H9 (cell line): ENCODE measurements at regions not wholly inside any gene's neighbourhood (a gene's known extent, or its start where the extent isn't known, plus 50 kb on each side); places are given as distances from the start of the nearest gene placed in this dataset.

Experiments
- DNase-seq: peaks from one replicate; pipeline ENCODE4 v3.0.0-alpha.2; 2017
- H2AFZ ChIP-seq: one replicate; pipeline ENCODE4 v1.6.1; 2013; ENCODE audit warnings: mild to moderate bottlenecking, low read length, control low read depth, moderate library complexity
- H2AK5ac ChIP-seq: 2 replicates; pipeline ENCODE4 v1.6.1; 2013; ENCODE audit warnings: low read length, control low read depth, mixed read lengths; ENCODE audit not compliant: insufficient read length
- H2BK120ac ChIP-seq: one replicate; pipeline ENCODE4 v1.6.1; 2013; ENCODE audit warnings: low read depth, mild to moderate bottlenecking, low read length, control low read depth, inconsistent platforms; ENCODE audit not compliant: poor library complexity, severe bottlenecking
- H2BK12ac ChIP-seq: 2 replicates; pipeline ENCODE4 v1.6.1; 2013; ENCODE audit warnings: low read length, control low read depth, mixed read lengths, low read depth; ENCODE audit not compliant: insufficient read length
- H2BK15ac ChIP-seq: 2 replicates; pipeline ENCODE4 v1.6.1; 2013; ENCODE audit warnings: low read depth, low read length, control low read depth
- H2BK20ac ChIP-seq: one replicate; pipeline ENCODE4 v1.6.1; 2013; ENCODE audit warnings: low read depth, mild to moderate bottlenecking, low read length, control low read depth, inconsistent platforms; ENCODE audit not compliant: poor library complexity, severe bottlenecking
- H2BK5ac ChIP-seq: 2 replicates; pipeline ENCODE4 v1.6.1; 2013; ENCODE audit warnings: low read length, control low read depth, mixed read lengths; ENCODE audit not compliant: insufficient read length
- H3K14ac ChIP-seq: 2 replicates; pipeline ENCODE4 v1.6.1; 2013; ENCODE audit warnings: low read length, control low read depth; ENCODE audit not compliant: insufficient read depth
- H3K18ac ChIP-seq: 2 replicates; pipeline ENCODE4 v1.6.1; 2013; ENCODE audit warnings: low read depth, mild to moderate bottlenecking, mixed read lengths, low read length, control low read depth; ENCODE audit not compliant: insufficient read length
- H3K23ac ChIP-seq: 2 replicates; pipeline ENCODE4 v1.6.1; 2013; ENCODE audit warnings: low read length, control low read depth, mixed read lengths, low read depth; ENCODE audit not compliant: insufficient read length
- H3K23me2 ChIP-seq: 2 replicates; pipeline ENCODE4 v1.6.1; 2013; ENCODE audit warnings: low read depth, mild to moderate bottlenecking, mixed read lengths, low read length, control low read depth; ENCODE audit not compliant: insufficient read length, poor library complexity, severe bottlenecking
- H3K27ac ChIP-seq: 2 replicates; pipeline ENCODE4 v1.5.1; 2013; ENCODE audit warnings: low read length, control low read depth, mixed read lengths, low read depth; ENCODE audit not compliant: insufficient read length
- H3K27me3 ChIP-seq: 2 replicates; pipeline ENCODE4 v1.6.1; 2013; ENCODE audit warnings: low read length, control low read depth, inconsistent platforms; ENCODE audit not compliant: insufficient read depth
- H3K4ac ChIP-seq: 2 replicates; pipeline ENCODE4 v1.6.1; 2013; ENCODE audit warnings: low read depth, mild to moderate bottlenecking, control low read depth, inconsistent platforms, low read length, moderate library complexity
- H3K4me1 ChIP-seq: 2 replicates; pipeline ENCODE4 v1.6.1; 2013; ENCODE audit warnings: low read length, control low read depth, inconsistent platforms; ENCODE audit not compliant: insufficient read depth
- H3K4me2 ChIP-seq: 2 replicates; pipeline ENCODE4 v1.6.1; 2013; ENCODE audit warnings: low read length, control low read depth, mixed read lengths; ENCODE audit not compliant: insufficient read length, insufficient read depth
- H3K56ac ChIP-seq: 2 replicates; pipeline ENCODE4 v1.6.1; 2013; ENCODE audit warnings: low read depth, mild to moderate bottlenecking, mixed read lengths, low read length, control low read depth; ENCODE audit not compliant: insufficient read length
- H3K79me1 ChIP-seq: 2 replicates; pipeline ENCODE4 v1.6.1; 2013; ENCODE audit warnings: low read depth, mild to moderate bottlenecking, moderate library complexity, low read length, control low read depth, inconsistent platforms; ENCODE audit not compliant: insufficient read depth, poor library complexity, severe bottlenecking
- H3K79me2 ChIP-seq: 2 replicates; pipeline ENCODE4 v1.6.1; 2013; ENCODE audit warnings: low read length, control low read depth, inconsistent platforms; ENCODE audit not compliant: insufficient read depth
- H3K9ac ChIP-seq: 2 replicates; pipeline ENCODE4 v1.6.1; 2013; ENCODE audit warnings: low read length, control low read depth, mixed read lengths; ENCODE audit not compliant: insufficient read length; ENCODE audit errors: extremely low read depth
- H3K9me3 ChIP-seq: one replicate; pipeline ENCODE4 v1.6.1; 2013; ENCODE audit warnings: low read depth, low read length, inconsistent platforms; ENCODE audit not compliant: control insufficient read depth
- H3T11ph ChIP-seq: one replicate; pipeline ENCODE4 v1.6.1; 2013; ENCODE audit warnings: mild to moderate bottlenecking, low read length, control low read depth, inconsistent platforms
- H4K20me1 ChIP-seq: one replicate; pipeline ENCODE4 v1.6.1; 2013; ENCODE audit not compliant: control insufficient read depth, insufficient read length, insufficient read depth
- H4K5ac ChIP-seq: 2 replicates; pipeline ENCODE4 v1.6.1; 2013; ENCODE audit warnings: low read depth, mild to moderate bottlenecking, mixed read lengths, low read length, control low read depth; ENCODE audit not compliant: insufficient read length
- H4K8ac ChIP-seq: replicated peaks from 2 replicates; pipeline ENCODE4 v1.6.1; 2013; ENCODE audit warnings: low read length, control low read depth, mixed read lengths, low read depth; ENCODE audit not compliant: insufficient read length
- H4K91ac ChIP-seq: 2 replicates; pipeline ENCODE4 v1.6.1; 2013; ENCODE audit warnings: low read depth, mild to moderate bottlenecking, moderate library complexity, mixed read lengths, low read length, control low read depth; ENCODE audit not compliant: insufficient read length
- H3K27ac Mint-ChIP-seq, 3 experiments: 2 replicates in 2 of 3; 3 replicates in 1 of 3; pipeline ENCODE4 v1.8.0; 2020 to 2021; ENCODE audit warnings: mixed read lengths in 3 of 3, mild to moderate bottlenecking in 1 of 3, moderate library complexity in 1 of 3
- H3K27me3 Mint-ChIP-seq: 2 replicates; pipeline ENCODE4 v1.8.0; 2021; ENCODE audit warnings: low read depth, mild to moderate bottlenecking, moderate library complexity, mixed read lengths
- H3K36me3 Mint-ChIP-seq, 3 experiments: 2 replicates in 2 of 3; 3 replicates in 1 of 3; pipeline ENCODE4 v1.8.0; 2020 to 2021; ENCODE audit warnings: low read depth in 3 of 3, mixed read lengths in 3 of 3; ENCODE audit not compliant: insufficient read depth in 1 of 3
- H3K4me1 Mint-ChIP-seq, 2 experiments: 2 replicates each; pipeline ENCODE4 v1.8.0; 2020; ENCODE audit warnings: mixed read lengths in 2 of 2
- H3K4me3 Mint-ChIP-seq, 2 experiments: 2 replicates in 1 of 2; 3 replicates in 1 of 2; pipeline ENCODE4 v1.8.0; 2020 to 2021; ENCODE audit warnings: mild to moderate bottlenecking in 2 of 2, mixed read lengths in 2 of 2, moderate library complexity in 1 of 2
- H3K9me3 Mint-ChIP-seq, 2 experiments: 2 replicates in 1 of 2; 3 replicates in 1 of 2; pipeline ENCODE4 v1.8.0; 2020; ENCODE audit warnings: mild to moderate bottlenecking in 2 of 2, mixed read lengths in 2 of 2, moderate library complexity in 1 of 2
- TF ChIP-seq, protein P1 (sequence below): fragments of 200-600 bp; sonication (generic); conservative IDR thresholded peaks from 3 replicates; pipeline ENCODE4 v1.8.0; 2021; ENCODE audit warnings: antibody characterized with exemption, mild to moderate bottlenecking

DNA sequence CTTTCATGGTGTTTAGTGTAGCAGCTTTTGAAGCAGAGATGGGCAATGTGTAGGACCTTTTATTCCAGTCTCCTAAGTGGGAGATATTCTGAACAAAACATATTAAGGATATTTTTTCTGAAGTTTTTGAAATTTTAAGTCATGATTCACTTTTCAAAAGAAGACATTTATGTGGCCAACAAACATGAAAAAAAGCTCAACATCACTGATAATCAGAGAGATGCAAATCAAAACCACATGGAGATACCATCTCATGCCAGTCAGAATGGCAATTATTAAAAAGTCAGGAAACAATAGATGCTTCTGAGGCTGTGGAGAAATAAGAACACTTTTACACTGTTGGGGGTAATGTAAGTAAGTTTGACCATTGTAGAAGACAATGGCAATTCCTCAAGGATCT, 76.0 kb downstream of the FAT4 start:
- Mint-ChIP-seq H3K27me3 (no peaks in the 10 kb centered on the region), H3K9me3 (no peaks in the 10 kb centered on the region), H3K36me3 (peaks cover 0 to 7% (median 3%) of the 10 kb centered on the region in 3 experiments; a peak in 4 of 7 replicates), H3K27ac (no peak overlapping the region), H3K4me1 (peaks cover 2 to 18% of the 10 kb centered on the region in 2 experiments; a peak in 3 of 4 replicates), H3K4me3 (no peak overlapping the region)
- no peaks in the 10 kb centered on the region for H3K27me3 ChIP-seq
- no peak overlapping the region for H2AK5ac ChIP-seq
- H2BK20ac ChIP-seq, result no peak overlapping the region
- H2BK5ac ChIP-seq, result no peak overlapping the region
- H2AFZ ChIP-seq, result no peak overlapping the region
- TF ChIP-seq, protein P1, sequence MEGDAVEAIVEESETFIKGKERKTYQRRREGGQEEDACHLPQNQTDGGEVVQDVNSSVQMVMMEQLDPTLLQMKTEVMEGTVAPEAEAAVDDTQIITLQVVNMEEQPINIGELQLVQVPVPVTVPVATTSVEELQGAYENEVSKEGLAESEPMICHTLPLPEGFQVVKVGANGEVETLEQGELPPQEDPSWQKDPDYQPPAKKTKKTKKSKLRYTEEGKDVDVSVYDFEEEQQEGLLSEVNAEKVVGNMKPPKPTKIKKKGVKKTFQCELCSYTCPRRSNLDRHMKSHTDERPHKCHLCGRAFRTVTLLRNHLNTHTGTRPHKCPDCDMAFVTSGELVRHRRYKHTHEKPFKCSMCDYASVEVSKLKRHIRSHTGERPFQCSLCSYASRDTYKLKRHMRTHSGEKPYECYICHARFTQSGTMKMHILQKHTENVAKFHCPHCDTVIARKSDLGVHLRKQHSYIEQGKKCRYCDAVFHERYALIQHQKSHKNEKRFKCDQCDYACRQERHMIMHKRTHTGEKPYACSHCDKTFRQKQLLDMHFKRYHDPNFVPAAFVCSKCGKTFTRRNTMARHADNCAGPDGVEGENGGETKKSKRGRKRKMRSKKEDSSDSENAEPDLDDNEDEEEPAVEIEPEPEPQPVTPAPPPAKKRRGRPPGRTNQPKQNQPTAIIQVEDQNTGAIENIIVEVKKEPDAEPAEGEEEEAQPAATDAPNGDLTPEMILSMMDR, result no peak
- H2BK120ac ChIP-seq, result no peak overlapping the region
- H2BK15ac ChIP-seq, result no peak overlapping the region
- H3K4me1 ChIP-seq, result no peaks in the 10 kb centered on the region
- no peak for DNase-seq
- H3K79me1 ChIP-seq, result no peaks in the 10 kb centered on the region
- no peak overlapping the region for H3K4ac ChIP-seq
- H3K79me2 ChIP-seq, result no peaks in the 10 kb centered on the region
- H3K23ac ChIP-seq, result no peak overlapping the region
- H4K5ac ChIP-seq, result no peak overlapping the region
- no peak overlapping the region for H3K14ac ChIP-seq
- no peak overlapping the region for H3K56ac ChIP-seq
- H4K8ac ChIP-seq, result no peak overlapping the region
- H4K20me1 ChIP-seq, result no peaks in the 10 kb centered on the region
- no peak overlapping the region for H4K91ac ChIP-seq
- H3K9me3 ChIP-seq, result no peaks in the 10 kb centered on the region
- no peak overlapping the region for H3K9ac ChIP-seq
- H2BK12ac ChIP-seq, result no peak overlapping the region
- H3K18ac ChIP-seq, result no peak overlapping the region
- no peak overlapping the region for H3K4me2 ChIP-seq
- no peak overlapping the region for H3K27ac ChIP-seq
- H3K23me2 ChIP-seq, result no peaks in the 10 kb centered on the region
- H3T11ph ChIP-seq, result no peak overlapping the region
